CD4-positive, CD25-positive, alpha-beta regulatory T cell (primary cell): ENCODE measurements at regions not wholly inside any gene's neighbourhood (a gene's known extent, or its start where the extent isn't known, plus 50 kb on each side); places are given as distances from the start of the nearest gene placed in this dataset.

ENCODE experiments used
- ATAC-seq, 2 donors: fragments of 150-1000 bp; cut with Tn5 transposase; one replicate each; pipeline ENCODE4 v1.10.0; 2021; ENCODE audit warnings: low read depth in 2 of 2, moderate number of reproducible peaks in 2 of 2, moderate library complexity in 1 of 2
- DNase-seq, 3 donors: peaks; one replicate each; pipeline versions ENCODE4 v3.0.0 to v3.0.0-alpha.2; 2012 to 2022; ENCODE audit warnings: mixed read lengths in 1 of 3
- H3K27ac ChIP-seq: one replicate; pipeline ENCODE4 v1.7.0; 2013; ENCODE audit warnings: mild to moderate bottlenecking, low read length; ENCODE audit not compliant: insufficient read depth, poor library complexity, severe bottlenecking
- H3K27me3 ChIP-seq: one replicate; pipeline ENCODE4 v1.7.0; 2013; ENCODE audit warnings: low read length; ENCODE audit not compliant: control insufficient read depth, insufficient read depth
- H3K36me3 ChIP-seq: one replicate; pipeline ENCODE4 v1.7.0; 2013; ENCODE audit warnings: mild to moderate bottlenecking, low read length, moderate library complexity; ENCODE audit not compliant: control insufficient read depth, insufficient read depth
- H3K4me1 ChIP-seq: 2 replicates; pipeline ENCODE4 v1.7.0; 2013; ENCODE audit warnings: mild to moderate bottlenecking, low read length; ENCODE audit not compliant: insufficient read depth, control insufficient read depth, poor library complexity, severe bottlenecking
- H3K4me3 ChIP-seq: one replicate; pipeline ENCODE4 v1.7.0; 2013; ENCODE audit warnings: low read depth, mild to moderate bottlenecking, low read length, moderate library complexity
- H3K9me3 ChIP-seq, 2 experiments: 1 replicate in 1 of 2; 2 replicates in 1 of 2; pipeline ENCODE4 v1.7.0; 2013; ENCODE audit warnings: low read length in 2 of 2, mild to moderate bottlenecking in 1 of 2, moderate library complexity in 1 of 2; ENCODE audit not compliant: control insufficient read depth in 2 of 2
- H3K27ac Mint-ChIP-seq, 3 donors: one replicate each; pipeline ENCODE4 v1.8.0; 2020 to 2022; ENCODE audit warnings: mild to moderate bottlenecking in 3 of 3, mixed read lengths in 3 of 3, moderate library complexity in 2 of 3
- H3K27me3 Mint-ChIP-seq: one replicate; pipeline ENCODE4 v1.8.0; 2022; ENCODE audit warnings: mild to moderate bottlenecking, mixed read lengths
- H3K36me3 Mint-ChIP-seq: one replicate; pipeline ENCODE4 v1.8.0; 2020; ENCODE audit warnings: mixed read lengths
- H3K4me1 Mint-ChIP-seq, 4 donors: one replicate each; pipeline ENCODE4 v1.8.0; 2020 to 2022; ENCODE audit warnings: mixed read lengths in 4 of 4, mild to moderate bottlenecking in 1 of 4
- H3K4me3 Mint-ChIP-seq, 4 donors: one replicate each; pipeline ENCODE4 v1.8.0; 2020 to 2022; ENCODE audit warnings: mild to moderate bottlenecking in 4 of 4, mixed read lengths in 4 of 4, moderate library complexity in 3 of 4
- H3K9me3 Mint-ChIP-seq, 7 donors: one replicate each; pipeline ENCODE4 v1.8.0; 2020 to 2022; ENCODE audit warnings: mixed read lengths in 7 of 7, mild to moderate bottlenecking in 3 of 7, moderate library complexity in 2 of 7

DNA sequence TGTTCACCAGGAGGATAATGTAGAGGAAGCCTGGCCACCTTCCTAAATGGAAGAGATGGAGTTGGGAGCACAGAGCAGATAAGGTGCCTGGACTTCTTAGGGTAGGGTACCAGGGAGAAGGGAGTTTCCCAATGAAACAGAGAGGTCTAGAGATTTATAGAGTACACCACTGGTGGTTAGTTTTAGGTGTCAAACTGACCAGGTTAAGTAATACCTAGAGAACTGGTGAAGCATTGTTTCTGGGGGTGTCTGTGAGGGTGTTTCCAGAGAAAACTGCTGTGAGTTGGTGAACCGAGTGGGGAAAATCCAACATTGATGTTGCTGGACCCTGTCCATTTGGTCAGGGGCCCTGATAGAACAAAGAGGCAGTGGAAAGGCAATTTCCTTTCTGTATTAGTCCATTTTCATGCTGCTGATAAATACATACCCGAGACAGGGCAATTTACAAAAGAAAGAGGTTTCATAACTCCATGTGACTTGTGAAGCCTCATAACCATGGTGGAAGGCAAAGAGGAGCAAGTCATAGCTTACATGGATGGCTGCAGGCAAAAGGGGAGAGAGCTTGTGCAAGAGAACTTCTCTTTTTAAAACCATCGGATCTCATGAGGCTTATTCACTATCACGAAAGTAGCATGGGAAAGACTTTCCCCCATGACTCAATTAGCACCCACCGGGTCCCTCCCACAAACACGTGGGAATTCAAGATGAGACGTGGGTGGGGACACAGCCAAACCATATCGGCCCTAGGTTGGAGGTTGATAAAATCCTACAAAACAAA, 260.8 kb downstream of the CBLN2 start:
- H3K4me1 Mint-ChIP-seq: no peaks in the 10 kb centered on the region
- no peak overlapping the region for H3K4me3 Mint-ChIP-seq
- H3K4me3 ChIP-seq: no peak overlapping the region
- H3K27ac ChIP-seq: no peak overlapping the region
- H3K27ac Mint-ChIP-seq: no peak overlapping the region
- no peaks in the 10 kb centered on the region for H3K4me1 ChIP-seq
- ATAC-seq: no peak
- H3K36me3 ChIP-seq: no peaks in the 10 kb centered on the region
- no peaks in the 10 kb centered on the region for H3K36me3 Mint-ChIP-seq
- peaks cover 4 to 15% (median 10%) of the 10 kb centered on the region in 7 donors for H3K9me3 Mint-ChIP-seq
- H3K27me3 ChIP-seq: no peaks in the 10 kb centered on the region
- H3K9me3 ChIP-seq: no peaks in the 10 kb centered on the region
- DNase-seq: no peak
- no peaks in the 10 kb centered on the region for H3K27me3 Mint-ChIP-seq

GRCh38 chr18:72273025-72273424, 271.1 kb downstream of the CBLN2 start:
- Histone ChIP-seq H3K4me1 (no peaks in the 10 kb centered on the region), H3K27me3 (no peaks in the 10 kb centered on the region), H3K9me3 (peaks cover 8 to 11% of the 10 kb centered on the region in 2 experiments), H3K36me3 (no peaks in the 10 kb centered on the region), H3K27ac (no peak overlapping the region), H3K4me3 (no peak overlapping the region)
- Mint-ChIP-seq H3K4me1 (no peaks in the 10 kb centered on the region), H3K27ac (no peak overlapping the region), H3K27me3 (no peaks in the 10 kb centered on the region), H3K9me3 (peaks cover 4 to 22% (median 13%) of the 10 kb centered on the region in 7 donors), H3K4me3 (no peak overlapping the region), H3K36me3 (no peaks in the 10 kb centered on the region)
- ATAC-seq: no peak
- DNase-seq: no peak

DNA sequence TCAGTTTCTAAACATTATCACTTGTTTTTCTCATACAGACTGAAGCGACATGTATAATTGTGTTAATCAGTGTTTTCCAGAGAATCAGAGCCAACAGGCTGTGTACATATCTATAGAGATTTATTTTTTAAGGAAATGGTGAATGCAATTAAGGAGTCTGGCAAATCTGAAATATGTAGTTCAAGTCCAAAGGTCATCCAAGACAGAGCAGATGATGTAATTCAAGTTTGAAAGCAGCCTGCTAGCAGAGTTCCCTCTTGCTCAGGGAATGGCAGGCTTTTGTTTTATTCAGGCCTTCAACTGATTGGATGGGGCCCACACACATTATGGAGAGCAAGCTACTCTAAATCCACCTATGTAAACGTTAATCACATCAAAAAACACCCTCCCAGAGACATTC, 282.6 kb downstream of the CBLN2 start:
- ATAC-seq: no peak
- Histone ChIP-seq H3K27me3 (no peaks in the 10 kb centered on the region), H3K4me1 (no peaks in the 10 kb centered on the region), H3K4me3 (no peak overlapping the region), H3K9me3 (no peaks in the 10 kb centered on the region), H3K27ac (no peak overlapping the region), H3K36me3 (no peaks in the 10 kb centered on the region)
- Mint-ChIP-seq H3K9me3 (peaks cover 0 to 7% (median 4%) of the 10 kb centered on the region in 7 donors), H3K27ac (no peak overlapping the region), H3K36me3 (no peaks in the 10 kb centered on the region), H3K4me1 (no peaks in the 10 kb centered on the region), H3K4me3 (no peak overlapping the region), H3K27me3 (no peaks in the 10 kb centered on the region)
- no peak for DNase-seq

- no peak overlapping the region for H3K4me3 Mint-ChIP-seq
- no peaks in the 10 kb centered on the region for H3K27me3 Mint-ChIP-seq
- peaks cover 2 to 11% (median 5%) of the 10 kb centered on the region in 7 donors for H3K9me3 Mint-ChIP-seq
- Histone ChIP-seq H3K27me3 (no peaks in the 10 kb centered on the region), H3K4me3 (no peak overlapping the region), H3K4me1 (no peaks in the 10 kb centered on the region), H3K27ac (no peak overlapping the region), H3K36me3 (no peaks in the 10 kb centered on the region), H3K9me3 (no peaks in the 10 kb centered on the region)
- H3K36me3 Mint-ChIP-seq: no peaks in the 10 kb centered on the region
- ATAC-seq (no peak), DNase-seq (no peak)
- no peaks in the 10 kb centered on the region for H3K4me1 Mint-ChIP-seq
- no peak overlapping the region for H3K27ac Mint-ChIP-seq
These were observed 298.1 kb downstream of the CBLN2 start for GRCh38 chr18:72246076-72246475.

- no peaks in the 10 kb centered on the region for H3K27me3 ChIP-seq
These were observed 308.7 kb downstream of the CBLN2 start for GRCh38 chr18:72235422-72235821.

GRCh38 chr18:72233106-72233505, 311.0 kb downstream of the CBLN2 start:
- no peaks in the 10 kb centered on the region for H3K27me3 ChIP-seq
- H3K27ac ChIP-seq: no peak overlapping the region
- H3K9me3 Mint-ChIP-seq: peaks cover 0 to 10% (median 7%) of the 10 kb centered on the region in 7 donors
- H3K4me3 ChIP-seq: no peak overlapping the region
- DNase-seq (no peak), ATAC-seq (no peak)
- H3K27me3 Mint-ChIP-seq: no peaks in the 10 kb centered on the region
- no peaks in the 10 kb centered on the region for H3K36me3 Mint-ChIP-seq
- H3K4me3 Mint-ChIP-seq: no peak overlapping the region
- no peaks in the 10 kb centered on the region for H3K9me3 ChIP-seq
- H3K4me1 Mint-ChIP-seq: no peaks in the 10 kb centered on the region
- H3K27ac Mint-ChIP-seq: no peak overlapping the region
- H3K36me3 ChIP-seq: no peaks in the 10 kb centered on the region
- no peaks in the 10 kb centered on the region for H3K4me1 ChIP-seq

More at GRCh38 chr18:72235422-72235821, 308.7 kb downstream of the CBLN2 start:
- ATAC-seq (no peak), DNase-seq (no peak)
- Mint-ChIP-seq H3K27ac (no peak overlapping the region), H3K36me3 (no peaks in the 10 kb centered on the region), H3K4me1 (no peaks in the 10 kb centered on the region), H3K27me3 (no peaks in the 10 kb centered on the region), H3K4me3 (no peak overlapping the region), H3K9me3 (peaks cover 0 to 10% (median 6%) of the 10 kb centered on the region in 7 donors)
- Histone ChIP-seq H3K4me1 (no peaks in the 10 kb centered on the region), H3K4me3 (no peak overlapping the region), H3K36me3 (no peaks in the 10 kb centered on the region), H3K27ac (no peak overlapping the region), H3K9me3 (no peaks in the 10 kb centered on the region)

DNA sequence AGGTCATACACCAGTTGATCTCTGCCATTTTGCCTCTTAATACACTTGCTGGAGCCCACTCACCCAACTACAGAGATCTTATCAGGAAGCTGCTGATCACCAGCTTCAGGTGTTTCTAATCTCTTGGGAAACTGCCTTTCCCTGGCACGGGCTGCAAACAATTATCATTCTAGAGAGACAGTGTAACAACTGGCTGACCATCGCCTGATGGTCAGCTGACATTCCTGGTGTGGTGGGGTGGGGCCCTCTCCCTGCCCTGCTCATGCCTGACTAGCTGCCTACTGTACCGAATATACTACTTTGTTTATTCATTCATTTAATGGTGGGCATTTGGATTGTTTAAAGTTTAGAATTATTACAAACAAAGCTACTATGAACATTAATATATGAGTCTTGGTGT, 311.5 kb downstream of the CBLN2 start:
- no peaks in the 10 kb centered on the region for H3K4me1 Mint-ChIP-seq
- H3K27ac Mint-ChIP-seq: no peak overlapping the region
- Histone ChIP-seq H3K27ac (no peak overlapping the region), H3K4me1 (no peaks in the 10 kb centered on the region), H3K4me3 (no peak overlapping the region), H3K9me3 (no peaks in the 10 kb centered on the region), H3K36me3 (no peaks in the 10 kb centered on the region), H3K27me3 (no peaks in the 10 kb centered on the region)
- H3K9me3 Mint-ChIP-seq: peaks cover 0 to 10% (median 7%) of the 10 kb centered on the region in 7 donors
- ATAC-seq (no peak), DNase-seq (no peak)
- no peaks in the 10 kb centered on the region for H3K36me3 Mint-ChIP-seq
- no peaks in the 10 kb centered on the region for H3K27me3 Mint-ChIP-seq
- no peak overlapping the region for H3K4me3 Mint-ChIP-seq

DNA sequence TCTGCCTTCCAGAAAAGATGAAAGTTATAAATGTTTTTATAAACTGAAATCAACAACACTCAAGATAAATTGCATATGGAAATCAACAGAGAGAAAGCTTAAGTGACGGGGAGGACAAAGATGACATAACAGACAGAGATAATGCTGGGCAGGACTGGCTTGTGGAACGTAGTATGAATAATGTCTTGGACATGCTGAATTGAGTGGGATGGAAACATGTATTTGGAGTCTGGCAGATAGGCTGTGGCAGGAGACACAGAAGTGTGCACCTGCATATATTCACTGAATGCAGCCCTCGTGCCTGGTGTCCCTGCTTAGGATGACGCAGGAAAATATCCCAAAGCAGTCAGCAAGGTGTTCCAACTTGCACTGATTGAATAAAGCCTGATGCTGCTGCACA, 318.2 kb downstream of the CBLN2 start:
- no peaks in the 10 kb centered on the region for H3K36me3 ChIP-seq
- H3K27me3 ChIP-seq: no peaks in the 10 kb centered on the region
- no peak overlapping the region for H3K27ac ChIP-seq
- Mint-ChIP-seq H3K4me3 (no peak overlapping the region), H3K9me3 (peaks cover 0 to 7% (median 4%) of the 10 kb centered on the region in 7 donors), H3K27ac (no peak overlapping the region), H3K4me1 (no peaks in the 10 kb centered on the region), H3K27me3 (no peaks in the 10 kb centered on the region), H3K36me3 (no peaks in the 10 kb centered on the region)
- H3K9me3 ChIP-seq: no peaks in the 10 kb centered on the region
- no peak overlapping the region for H3K4me3 ChIP-seq
- ATAC-seq (no peak), DNase-seq (no peak)
- no peaks in the 10 kb centered on the region for H3K4me1 ChIP-seq
